ENCODE measurements at regions not wholly inside any gene's neighbourhood (a gene's known extent, or its start where the extent isn't known, plus 50 kb on each side); places are given as distances from the start of the nearest gene placed in this dataset.

GRCh38 chr2:220185766-220186305, 558.4 kb downstream of the SLC4A3 start:
- FAIRE-seq = no peak

GRCh38 chr2:220188031-220188430, 560.6 kb downstream of the SLC4A3 start:
- no peak for FAIRE-seq

- no peak for FAIRE-seq
These were observed 563.6 kb downstream of the SLC4A3 start for GRCh38 chr2:220191031-220191430.

GRCh38 chr2:220191737-220192136, 564.3 kb downstream of the SLC4A3 start:
- FAIRE-seq = no peak

- no peak for FAIRE-seq
These were observed 565.7 kb downstream of the SLC4A3 start for GRCh38 chr2:220192994-220193753.

GRCh38 chr2:220194630-220195584, 567.5 kb downstream of the SLC4A3 start:
- no peak for FAIRE-seq

GRCh38 chr2:220198896-220199295, 571.5 kb downstream of the SLC4A3 start:
- FAIRE-seq = no peak

GRCh38 chr2:220202066-220202465, 574.6 kb downstream of the SLC4A3 start:
- no peak for FAIRE-seq

- no peak for FAIRE-seq
These were observed 581.7 kb downstream of the SLC4A3 start for GRCh38 chr2:220209093-220209492.

GRCh38 chr2:220209751-220210150, 582.3 kb downstream of the SLC4A3 start:
- no peak for FAIRE-seq

GRCh38 chr2:220212296-220213080, 585.1 kb downstream of the SLC4A3 start:
- FAIRE-seq = no peak

GRCh38 chr2:220215785-220216184, 588.4 kb downstream of the SLC4A3 start:
- FAIRE-seq = no peak

GRCh38 chr2:220219371-220219770, 591.9 kb downstream of the SLC4A3 start:
- FAIRE-seq = no peak

- no peak for FAIRE-seq
These were observed 592.6 kb downstream of the SLC4A3 start for GRCh38 chr2:220220009-220220408.

- no peak for FAIRE-seq
These were observed 594.6 kb downstream of the SLC4A3 start for GRCh38 chr2:220221992-220222391.

- no peak for FAIRE-seq
These were observed 597.5 kb downstream of the SLC4A3 start for GRCh38 chr2:220224691-220225543.

- FAIRE-seq = no peak
These were observed 598.6 kb downstream of the SLC4A3 start for GRCh38 chr2:220226076-220226475.

GRCh38 chr2:220226546-220226945, 599.1 kb downstream of the SLC4A3 start:
- no peak for FAIRE-seq

- FAIRE-seq = no peak
These were observed 600.0 kb downstream of the SLC4A3 start for GRCh38 chr2:220227266-220227920.

- no peak for FAIRE-seq
These were observed 601.0 kb downstream of the SLC4A3 start for GRCh38 chr2:220228310-220229006.

GRCh38 chr2:220240641-220241040, 613.2 kb downstream of the SLC4A3 start:
- no peak for FAIRE-seq
